ENCODE measurements at regions not wholly inside any gene's neighbourhood (a gene's known extent, or its start where the extent isn't known, plus 50 kb on each side); places are given as distances from the start of the nearest gene placed in this dataset.

DNA sequence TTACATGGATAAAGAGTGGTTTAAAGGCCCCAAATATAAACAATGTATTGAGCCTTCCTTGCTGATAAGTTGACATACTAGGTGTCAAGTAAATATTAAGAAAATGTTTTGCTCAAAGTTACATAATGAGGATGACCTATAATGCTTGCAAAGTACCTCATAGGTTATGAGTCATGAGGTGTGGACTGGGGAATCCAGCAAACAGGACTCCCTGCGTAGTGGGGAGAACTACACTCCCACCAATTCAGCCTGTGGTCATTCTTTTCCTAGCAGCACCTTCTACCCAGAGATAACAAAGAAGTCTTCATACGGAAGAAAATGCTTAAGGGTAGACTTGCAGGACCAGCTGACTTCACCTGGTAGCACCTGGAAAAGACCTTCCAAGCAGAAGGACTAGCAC lies 418.9 kb upstream of the CPEB2 start (continued):
- TF ChIP-seq, protein P1, sequence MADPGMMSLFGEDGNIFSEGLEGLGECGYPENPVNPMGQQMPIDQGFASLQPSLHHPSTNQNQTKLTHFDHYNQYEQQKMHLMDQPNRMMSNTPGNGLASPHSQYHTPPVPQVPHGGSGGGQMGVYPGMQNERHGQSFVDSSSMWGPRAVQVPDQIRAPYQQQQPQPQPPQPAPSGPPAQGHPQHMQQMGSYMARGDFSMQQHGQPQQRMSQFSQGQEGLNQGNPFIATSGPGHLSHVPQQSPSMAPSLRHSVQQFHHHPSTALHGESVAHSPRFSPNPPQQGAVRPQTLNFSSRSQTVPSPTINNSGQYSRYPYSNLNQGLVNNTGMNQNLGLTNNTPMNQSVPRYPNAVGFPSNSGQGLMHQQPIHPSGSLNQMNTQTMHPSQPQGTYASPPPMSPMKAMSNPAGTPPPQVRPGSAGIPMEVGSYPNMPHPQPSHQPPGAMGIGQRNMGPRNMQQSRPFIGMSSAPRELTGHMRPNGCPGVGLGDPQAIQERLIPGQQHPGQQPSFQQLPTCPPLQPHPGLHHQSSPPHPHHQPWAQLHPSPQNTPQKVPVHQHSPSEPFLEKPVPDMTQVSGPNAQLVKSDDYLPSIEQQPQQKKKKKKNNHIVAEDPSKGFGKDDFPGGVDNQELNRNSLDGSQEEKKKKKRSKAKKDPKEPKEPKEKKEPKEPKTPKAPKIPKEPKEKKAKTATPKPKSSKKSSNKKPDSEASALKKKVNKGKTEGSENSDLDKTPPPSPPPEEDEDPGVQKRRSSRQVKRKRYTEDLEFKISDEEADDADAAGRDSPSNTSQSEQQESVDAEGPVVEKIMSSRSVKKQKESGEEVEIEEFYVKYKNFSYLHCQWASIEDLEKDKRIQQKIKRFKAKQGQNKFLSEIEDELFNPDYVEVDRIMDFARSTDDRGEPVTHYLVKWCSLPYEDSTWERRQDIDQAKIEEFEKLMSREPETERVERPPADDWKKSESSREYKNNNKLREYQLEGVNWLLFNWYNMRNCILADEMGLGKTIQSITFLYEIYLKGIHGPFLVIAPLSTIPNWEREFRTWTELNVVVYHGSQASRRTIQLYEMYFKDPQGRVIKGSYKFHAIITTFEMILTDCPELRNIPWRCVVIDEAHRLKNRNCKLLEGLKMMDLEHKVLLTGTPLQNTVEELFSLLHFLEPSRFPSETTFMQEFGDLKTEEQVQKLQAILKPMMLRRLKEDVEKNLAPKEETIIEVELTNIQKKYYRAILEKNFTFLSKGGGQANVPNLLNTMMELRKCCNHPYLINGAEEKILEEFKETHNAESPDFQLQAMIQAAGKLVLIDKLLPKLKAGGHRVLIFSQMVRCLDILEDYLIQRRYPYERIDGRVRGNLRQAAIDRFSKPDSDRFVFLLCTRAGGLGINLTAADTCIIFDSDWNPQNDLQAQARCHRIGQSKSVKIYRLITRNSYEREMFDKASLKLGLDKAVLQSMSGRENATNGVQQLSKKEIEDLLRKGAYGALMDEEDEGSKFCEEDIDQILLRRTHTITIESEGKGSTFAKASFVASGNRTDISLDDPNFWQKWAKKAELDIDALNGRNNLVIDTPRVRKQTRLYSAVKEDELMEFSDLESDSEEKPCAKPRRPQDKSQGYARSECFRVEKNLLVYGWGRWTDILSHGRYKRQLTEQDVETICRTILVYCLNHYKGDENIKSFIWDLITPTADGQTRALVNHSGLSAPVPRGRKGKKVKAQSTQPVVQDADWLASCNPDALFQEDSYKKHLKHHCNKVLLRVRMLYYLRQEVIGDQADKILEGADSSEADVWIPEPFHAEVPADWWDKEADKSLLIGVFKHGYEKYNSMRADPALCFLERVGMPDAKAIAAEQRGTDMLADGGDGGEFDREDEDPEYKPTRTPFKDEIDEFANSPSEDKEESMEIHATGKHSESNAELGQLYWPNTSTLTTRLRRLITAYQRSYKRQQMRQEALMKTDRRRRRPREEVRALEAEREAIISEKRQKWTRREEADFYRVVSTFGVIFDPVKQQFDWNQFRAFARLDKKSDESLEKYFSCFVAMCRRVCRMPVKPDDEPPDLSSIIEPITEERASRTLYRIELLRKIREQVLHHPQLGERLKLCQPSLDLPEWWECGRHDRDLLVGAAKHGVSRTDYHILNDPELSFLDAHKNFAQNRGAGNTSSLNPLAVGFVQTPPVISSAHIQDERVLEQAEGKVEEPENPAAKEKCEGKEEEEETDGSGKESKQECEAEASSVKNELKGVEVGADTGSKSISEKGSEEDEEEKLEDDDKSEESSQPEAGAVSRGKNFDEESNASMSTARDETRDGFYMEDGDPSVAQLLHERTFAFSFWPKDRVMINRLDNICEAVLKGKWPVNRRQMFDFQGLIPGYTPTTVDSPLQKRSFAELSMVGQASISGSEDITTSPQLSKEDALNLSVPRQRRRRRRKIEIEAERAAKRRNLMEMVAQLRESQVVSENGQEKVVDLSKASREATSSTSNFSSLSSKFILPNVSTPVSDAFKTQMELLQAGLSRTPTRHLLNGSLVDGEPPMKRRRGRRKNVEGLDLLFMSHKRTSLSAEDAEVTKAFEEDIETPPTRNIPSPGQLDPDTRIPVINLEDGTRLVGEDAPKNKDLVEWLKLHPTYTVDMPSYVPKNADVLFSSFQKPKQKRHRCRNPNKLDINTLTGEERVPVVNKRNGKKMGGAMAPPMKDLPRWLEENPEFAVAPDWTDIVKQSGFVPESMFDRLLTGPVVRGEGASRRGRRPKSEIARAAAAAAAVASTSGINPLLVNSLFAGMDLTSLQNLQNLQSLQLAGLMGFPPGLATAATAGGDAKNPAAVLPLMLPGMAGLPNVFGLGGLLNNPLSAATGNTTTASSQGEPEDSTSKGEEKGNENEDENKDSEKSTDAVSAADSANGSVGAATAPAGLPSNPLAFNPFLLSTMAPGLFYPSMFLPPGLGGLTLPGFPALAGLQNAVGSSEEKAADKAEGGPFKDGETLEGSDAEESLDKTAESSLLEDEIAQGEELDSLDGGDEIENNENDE (IDR thresholded peaks at IDR 0.05; ENCODE audit: insufficient replicate concordance, low read length) = no peak
- TF ChIP-seq CHD2 (IDR thresholded peaks at IDR 0.05; ENCODE audit: low read length) = no peak
- no peak for TF ChIP-seq HDAC2 (IDR thresholded peaks at IDR 0.05; ENCODE audit: borderline replicate concordance in 1 of 2, low read depth in 2 of 2, low read length in 2 of 2)
- no peak for TF ChIP-seq SP2 (IDR thresholded peaks at IDR 0.05; ENCODE audit: low read length)
- TF ChIP-seq POLR2AphosphoS5 (IDR thresholded peaks at IDR 0.05; ENCODE audit: low read depth, low read length) = no peak
- no peak for TF ChIP-seq GTF2F1 (IDR thresholded peaks at IDR 0.05; ENCODE audit: borderline replicate concordance, low read depth, low read length)
- TF ChIP-seq, protein P2, sequence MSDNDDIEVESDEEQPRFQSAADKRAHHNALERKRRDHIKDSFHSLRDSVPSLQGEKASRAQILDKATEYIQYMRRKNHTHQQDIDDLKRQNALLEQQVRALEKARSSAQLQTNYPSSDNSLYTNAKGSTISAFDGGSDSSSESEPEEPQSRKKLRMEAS (IDR thresholded peaks at IDR 0.05) = no peak
- no peak for TF ChIP-seq TAF7 (optimal IDR thresholded peaks at IDR 0.05; ENCODE audit: borderline replicate concordance, low read depth, low read length)
- no peak for TF ChIP-seq KDM5A (IDR thresholded peaks at IDR 0.05; ENCODE audit: low read length)
- TF ChIP-seq JUN (IDR thresholded peaks at IDR 0.05; ENCODE audit: low read depth, low read length) = no peak
- no peak for TF ChIP-seq NANOG (IDR thresholded peaks at IDR 0.05; ENCODE audit: insufficient read depth, low read depth, low read length, poor library complexity, severe bottlenecking)
- no peak for TF ChIP-seq EZH2 (IDR thresholded peaks at IDR 0.05; ENCODE audit: low read depth, low read length, severe bottlenecking)

Data from H1 (cell line).